ENCODE measurements at regions not wholly inside any gene's neighbourhood (a gene's known extent, or its start where the extent isn't known, plus 50 kb on each side); places are given as distances from the start of the nearest gene placed in this dataset.

DNA sequence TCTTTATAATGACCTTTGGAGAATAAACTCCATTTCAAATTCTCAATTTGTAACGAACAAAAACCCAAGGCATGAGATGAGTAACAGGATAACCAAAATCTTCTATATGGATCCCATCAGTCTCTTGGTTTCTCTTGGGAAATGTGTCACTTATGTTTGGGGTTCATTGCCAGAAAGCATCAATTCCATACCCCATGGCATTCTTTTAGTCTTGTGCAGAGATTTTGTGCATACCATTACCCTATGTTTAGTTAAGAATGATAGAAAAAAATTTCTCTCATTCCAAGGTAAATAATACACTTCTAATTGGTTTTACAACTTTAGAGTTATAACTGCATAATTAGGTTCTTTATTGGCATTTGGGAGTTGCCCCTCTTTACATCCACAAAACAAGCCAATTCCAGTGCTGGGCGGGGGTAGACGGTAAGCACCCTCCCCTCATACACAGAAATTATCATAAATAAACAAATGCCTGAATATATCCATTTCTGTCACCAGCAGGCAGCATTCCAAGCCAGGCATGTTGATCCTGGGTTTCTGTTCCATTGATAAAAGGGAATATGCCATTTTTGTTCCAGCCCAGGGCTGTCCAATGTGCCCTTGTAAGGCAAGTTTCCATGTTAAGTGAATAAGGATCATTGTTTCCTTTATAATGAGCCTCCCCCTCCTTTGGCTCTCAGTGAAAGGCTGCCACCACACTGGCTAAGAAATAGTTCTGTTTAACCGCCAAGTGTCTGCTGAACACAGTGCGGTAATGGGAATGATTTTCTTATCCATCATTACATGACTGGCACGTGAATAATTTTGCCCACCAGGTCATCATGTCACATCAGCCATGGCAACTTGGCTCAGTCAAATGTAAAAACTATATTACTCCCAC lies 680.1 kb upstream of the ZEB2 start:
- Histone ChIP-seq H3K27ac (replicated peaks) (no peak overlapping the region), H3K4me3 (replicated peaks; ENCODE audit: insufficient read depth, low read length) (no peak overlapping the region), H3K27me3 (ENCODE audit: insufficient read depth, poor library complexity, severe bottlenecking) (no peaks in the 10 kb centered on the region)
- TF ChIP-seq REST (IDR thresholded peaks at IDR 0.05; ENCODE audit: insufficient replicate concordance, low read depth): no peak
- no peak for TF ChIP-seq POLR2AphosphoS5 (IDR thresholded peaks at IDR 0.05; ENCODE audit: low read depth)
- no peak for TF ChIP-seq CTCF (IDR thresholded peaks at IDR 0.05; ENCODE audit: insufficient read depth, low read length)
- TF ChIP-seq GABPA (IDR thresholded peaks at IDR 0.05; ENCODE audit: low read depth): no peak
- no peak for TF ChIP-seq SPI1 (IDR thresholded peaks at IDR 0.05; ENCODE audit: borderline replicate concordance, low read depth)
- DNase-seq (ENCODE audit: low read depth in 1 of 2, low spot score in 1 of 2): no peak

DNA sequence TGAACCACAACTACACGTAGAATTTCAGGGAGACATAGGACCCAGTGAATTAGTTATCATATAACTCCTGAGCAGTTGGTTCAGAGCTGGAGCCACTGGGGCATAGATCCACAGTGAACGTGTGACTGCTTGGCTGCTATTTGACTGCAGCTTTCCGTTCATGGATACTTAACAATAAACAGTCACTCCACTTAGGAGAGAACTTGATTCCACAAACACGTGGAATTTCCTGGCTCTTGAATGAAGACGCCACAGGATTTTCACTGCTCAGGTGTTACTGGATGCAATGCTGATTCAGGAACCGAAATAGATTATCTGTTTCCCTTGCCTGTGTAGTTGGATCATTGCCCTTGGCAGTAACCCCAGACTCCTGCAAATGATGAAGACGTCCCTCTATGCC lies 679.1 kb upstream of the ZEB2 start:
- no peak for TF ChIP-seq SPI1 (IDR thresholded peaks at IDR 0.05; ENCODE audit: borderline replicate concordance, low read depth)
- no peak for TF ChIP-seq REST (IDR thresholded peaks at IDR 0.05; ENCODE audit: insufficient replicate concordance, low read depth)
- Histone ChIP-seq H3K27me3 (ENCODE audit: insufficient read depth, poor library complexity, severe bottlenecking) (no peaks in the 10 kb centered on the region), H3K4me3 (replicated peaks; ENCODE audit: insufficient read depth, low read length) (no peak overlapping the region), H3K27ac (replicated peaks) (no peak overlapping the region)
- DNase-seq (ENCODE audit: low read depth in 1 of 2, low spot score in 1 of 2): no peak

GRCh38 chr2:145198555-145198954 lies 678.6 kb upstream of the ZEB2 start:
- no peak overlapping the region for H3K27ac ChIP-seq (replicated peaks)
- no peak for TF ChIP-seq GABPA (IDR thresholded peaks at IDR 0.05; ENCODE audit: low read depth)
- TF ChIP-seq POLR2AphosphoS5 (IDR thresholded peaks at IDR 0.05; ENCODE audit: low read depth): no peak
- no peak for TF ChIP-seq REST (IDR thresholded peaks at IDR 0.05; ENCODE audit: insufficient replicate concordance, low read depth)
- TF ChIP-seq SPI1 (IDR thresholded peaks at IDR 0.05; ENCODE audit: borderline replicate concordance, low read depth): no peak
- TF ChIP-seq CTCF (IDR thresholded peaks at IDR 0.05; ENCODE audit: insufficient read depth, low read length): no peak
- DNase-seq (ENCODE audit: low read depth in 1 of 2, low spot score in 1 of 2): no peak
- no peak overlapping the region for H3K4me3 ChIP-seq (replicated peaks; ENCODE audit: insufficient read depth, low read length)
- no peaks in the 10 kb centered on the region for H3K27me3 ChIP-seq (ENCODE audit: insufficient read depth, poor library complexity, severe bottlenecking)

All from HL-60 (cell line).